ENCODE measurements at regions not wholly inside any gene's neighbourhood (a gene's known extent, or its start where the extent isn't known, plus 50 kb on each side); places are given as distances from the start of the nearest gene placed in this dataset.

- no peak for TF ChIP-seq GABPA (IDR thresholded peaks at IDR 0.05; ENCODE audit: low read depth)
- TF ChIP-seq POLR2AphosphoS5 (IDR thresholded peaks at IDR 0.05; ENCODE audit: low read depth) = no peak
- TF ChIP-seq, protein P1, sequence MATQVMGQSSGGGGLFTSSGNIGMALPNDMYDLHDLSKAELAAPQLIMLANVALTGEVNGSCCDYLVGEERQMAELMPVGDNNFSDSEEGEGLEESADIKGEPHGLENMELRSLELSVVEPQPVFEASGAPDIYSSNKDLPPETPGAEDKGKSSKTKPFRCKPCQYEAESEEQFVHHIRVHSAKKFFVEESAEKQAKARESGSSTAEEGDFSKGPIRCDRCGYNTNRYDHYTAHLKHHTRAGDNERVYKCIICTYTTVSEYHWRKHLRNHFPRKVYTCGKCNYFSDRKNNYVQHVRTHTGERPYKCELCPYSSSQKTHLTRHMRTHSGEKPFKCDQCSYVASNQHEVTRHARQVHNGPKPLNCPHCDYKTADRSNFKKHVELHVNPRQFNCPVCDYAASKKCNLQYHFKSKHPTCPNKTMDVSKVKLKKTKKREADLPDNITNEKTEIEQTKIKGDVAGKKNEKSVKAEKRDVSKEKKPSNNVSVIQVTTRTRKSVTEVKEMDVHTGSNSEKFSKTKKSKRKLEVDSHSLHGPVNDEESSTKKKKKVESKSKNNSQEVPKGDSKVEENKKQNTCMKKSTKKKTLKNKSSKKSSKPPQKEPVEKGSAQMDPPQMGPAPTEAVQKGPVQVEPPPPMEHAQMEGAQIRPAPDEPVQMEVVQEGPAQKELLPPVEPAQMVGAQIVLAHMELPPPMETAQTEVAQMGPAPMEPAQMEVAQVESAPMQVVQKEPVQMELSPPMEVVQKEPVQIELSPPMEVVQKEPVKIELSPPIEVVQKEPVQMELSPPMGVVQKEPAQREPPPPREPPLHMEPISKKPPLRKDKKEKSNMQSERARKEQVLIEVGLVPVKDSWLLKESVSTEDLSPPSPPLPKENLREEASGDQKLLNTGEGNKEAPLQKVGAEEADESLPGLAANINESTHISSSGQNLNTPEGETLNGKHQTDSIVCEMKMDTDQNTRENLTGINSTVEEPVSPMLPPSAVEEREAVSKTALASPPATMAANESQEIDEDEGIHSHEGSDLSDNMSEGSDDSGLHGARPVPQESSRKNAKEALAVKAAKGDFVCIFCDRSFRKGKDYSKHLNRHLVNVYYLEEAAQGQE (IDR thresholded peaks at IDR 0.05; ENCODE audit: insufficient replicate concordance, low read depth) = no peak
- TF ChIP-seq CTCF (IDR thresholded peaks at IDR 0.05; ENCODE audit: insufficient read depth, low read length) = no peak
- TF ChIP-seq SPI1 (IDR thresholded peaks at IDR 0.05; ENCODE audit: borderline replicate concordance, low read depth) = no peak
- no peaks in the 10 kb centered on the region for H3K27me3 ChIP-seq (ENCODE audit: insufficient read depth, poor library complexity, severe bottlenecking)
- H3K4me3 ChIP-seq (replicated peaks; ENCODE audit: insufficient read depth, low read length) = no peak overlapping the region
- no peak overlapping the region for H3K27ac ChIP-seq (replicated peaks)
- no peak for DNase-seq (ENCODE audit: low read depth in 1 of 2, low spot score in 1 of 2)
Observed at GRCh38 chr19:30690935-30691818, 319.0 kb downstream of the ZNF536 start.

GRCh38 chr19:30690525-30690924 lies 318.3 kb downstream of the ZNF536 start:
- H3K27ac ChIP-seq (replicated peaks) = no peak overlapping the region
- no peaks in the 10 kb centered on the region for H3K27me3 ChIP-seq (ENCODE audit: insufficient read depth, poor library complexity, severe bottlenecking)
- TF ChIP-seq, protein P1 (IDR thresholded peaks at IDR 0.05; ENCODE audit: insufficient replicate concordance, low read depth) = no peak
- TF ChIP-seq SPI1 (IDR thresholded peaks at IDR 0.05; ENCODE audit: borderline replicate concordance, low read depth) = no peak
- no peak for TF ChIP-seq CTCF (IDR thresholded peaks at IDR 0.05; ENCODE audit: insufficient read depth, low read length)
- TF ChIP-seq GABPA (IDR thresholded peaks at IDR 0.05; ENCODE audit: low read depth) = no peak
- no peak for TF ChIP-seq POLR2AphosphoS5 (IDR thresholded peaks at IDR 0.05; ENCODE audit: low read depth)
- H3K4me3 ChIP-seq (replicated peaks; ENCODE audit: insufficient read depth, low read length) = no peak overlapping the region
- DNase-seq (ENCODE audit: low read depth in 1 of 2, low spot score in 1 of 2) = no peak

GRCh38 chr19:30689474-30689873 lies 317.3 kb downstream of the ZNF536 start:
- H3K27ac ChIP-seq (replicated peaks) = no peak overlapping the region
- no peak for DNase-seq (ENCODE audit: low read depth in 1 of 2, low spot score in 1 of 2)
- no peak overlapping the region for H3K4me3 ChIP-seq (replicated peaks; ENCODE audit: insufficient read depth, low read length)
- H3K27me3 ChIP-seq (ENCODE audit: insufficient read depth, poor library complexity, severe bottlenecking) = no peaks in the 10 kb centered on the region
- TF ChIP-seq SPI1 (IDR thresholded peaks at IDR 0.05; ENCODE audit: borderline replicate concordance, low read depth) (no peak), POLR2AphosphoS5 (IDR thresholded peaks at IDR 0.05; ENCODE audit: low read depth) (no peak), CTCF (IDR thresholded peaks at IDR 0.05; ENCODE audit: insufficient read depth, low read length) (no peak), GABPA (IDR thresholded peaks at IDR 0.05; ENCODE audit: low read depth) (no peak)
- TF ChIP-seq, protein P1 (IDR thresholded peaks at IDR 0.05; ENCODE audit: insufficient replicate concordance, low read depth) = no peak
